ENCODE measurements at regions not wholly inside any gene's neighbourhood (a gene's known extent, or its start where the extent isn't known, plus 50 kb on each side); places are given as distances from the start of the nearest gene placed in this dataset.

DNA sequence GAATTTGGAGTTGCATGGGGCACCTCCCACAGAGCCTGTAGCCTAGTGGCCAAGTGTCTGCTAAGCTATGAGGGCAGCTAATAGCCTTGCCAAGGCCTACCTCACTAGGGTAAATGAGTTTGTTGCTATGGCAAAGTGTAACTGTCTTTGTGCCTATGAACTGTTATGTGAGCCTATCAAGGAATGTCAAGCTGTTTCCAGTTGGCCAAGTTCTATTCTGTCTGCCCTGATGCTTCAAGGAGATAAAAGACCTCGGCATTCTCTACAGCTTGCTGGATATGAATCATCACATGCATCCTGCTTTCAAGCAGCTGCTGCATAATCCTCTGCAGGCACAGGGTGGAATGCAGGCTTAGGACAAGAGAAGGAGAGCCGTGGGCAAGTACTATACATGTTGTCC lies 69.8 kb upstream of the CCDC112 start:
- peak overlapping the region; percentile 79 for H3K4me3 Mint-ChIP-seq
- H3K27ac Mint-ChIP-seq = peak overlapping the region; percentile 98
- TF ChIP-seq, protein P1, sequence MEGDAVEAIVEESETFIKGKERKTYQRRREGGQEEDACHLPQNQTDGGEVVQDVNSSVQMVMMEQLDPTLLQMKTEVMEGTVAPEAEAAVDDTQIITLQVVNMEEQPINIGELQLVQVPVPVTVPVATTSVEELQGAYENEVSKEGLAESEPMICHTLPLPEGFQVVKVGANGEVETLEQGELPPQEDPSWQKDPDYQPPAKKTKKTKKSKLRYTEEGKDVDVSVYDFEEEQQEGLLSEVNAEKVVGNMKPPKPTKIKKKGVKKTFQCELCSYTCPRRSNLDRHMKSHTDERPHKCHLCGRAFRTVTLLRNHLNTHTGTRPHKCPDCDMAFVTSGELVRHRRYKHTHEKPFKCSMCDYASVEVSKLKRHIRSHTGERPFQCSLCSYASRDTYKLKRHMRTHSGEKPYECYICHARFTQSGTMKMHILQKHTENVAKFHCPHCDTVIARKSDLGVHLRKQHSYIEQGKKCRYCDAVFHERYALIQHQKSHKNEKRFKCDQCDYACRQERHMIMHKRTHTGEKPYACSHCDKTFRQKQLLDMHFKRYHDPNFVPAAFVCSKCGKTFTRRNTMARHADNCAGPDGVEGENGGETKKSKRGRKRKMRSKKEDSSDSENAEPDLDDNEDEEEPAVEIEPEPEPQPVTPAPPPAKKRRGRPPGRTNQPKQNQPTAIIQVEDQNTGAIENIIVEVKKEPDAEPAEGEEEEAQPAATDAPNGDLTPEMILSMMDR (IDR thresholded peaks at IDR 0.05) = peak; percentile 21; the same call in 1 of the 2 replicates

DNA sequence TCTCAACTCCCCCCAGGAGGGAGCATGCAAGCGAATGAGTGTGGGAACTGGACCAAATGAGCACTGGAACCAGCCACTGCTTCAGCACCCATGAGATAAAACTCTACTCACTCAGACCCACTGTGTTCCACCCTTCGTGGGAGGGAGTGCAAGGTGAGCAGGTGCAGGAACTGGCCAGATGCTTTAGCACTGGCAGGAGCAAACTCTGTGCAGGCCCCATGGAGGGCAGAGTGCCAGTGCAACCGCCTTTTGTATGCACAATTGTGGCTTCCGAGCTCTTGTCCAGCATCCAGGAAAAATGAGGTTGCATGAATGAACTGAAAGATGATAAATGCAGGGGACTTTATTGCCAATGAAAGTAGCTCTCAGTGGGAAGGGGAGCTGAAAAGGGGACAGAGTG lies 67.4 kb upstream of the CCDC112 start:
- H3K27me3 Mint-ChIP-seq (ENCODE audit: insufficient read depth) = no peaks in the 10 kb centered on the region
- H3K4me1 Mint-ChIP-seq (ENCODE audit: low read depth) = peaks cover 41% of the 10 kb centered on the region
- DNase-seq = no peak
- no peak overlapping the region for H3K27ac Mint-ChIP-seq
- H3K36me3 Mint-ChIP-seq (ENCODE audit: low read depth) = no peaks in the 10 kb centered on the region; the same call in 1 of the 2 replicates
- H3K9me3 Mint-ChIP-seq = no peaks in the 10 kb centered on the region
- no peak overlapping the region for H3K4me3 Mint-ChIP-seq
- TF ChIP-seq, protein P1 (IDR thresholded peaks at IDR 0.05) = no peak

More for the DNA sequence above, 69.8 kb upstream of the CCDC112 start:
- Mint-ChIP-seq H3K27me3 (ENCODE audit: insufficient read depth) (no peaks in the 10 kb centered on the region), H3K4me1 (ENCODE audit: low read depth) (peaks cover 32% of the 10 kb centered on the region), H3K9me3 (no peaks in the 10 kb centered on the region), H3K36me3 (ENCODE audit: low read depth) (no peaks in the 10 kb centered on the region; the same call in 1 of the 2 replicates)
- DNase-seq = peak; percentile 99

DNA sequence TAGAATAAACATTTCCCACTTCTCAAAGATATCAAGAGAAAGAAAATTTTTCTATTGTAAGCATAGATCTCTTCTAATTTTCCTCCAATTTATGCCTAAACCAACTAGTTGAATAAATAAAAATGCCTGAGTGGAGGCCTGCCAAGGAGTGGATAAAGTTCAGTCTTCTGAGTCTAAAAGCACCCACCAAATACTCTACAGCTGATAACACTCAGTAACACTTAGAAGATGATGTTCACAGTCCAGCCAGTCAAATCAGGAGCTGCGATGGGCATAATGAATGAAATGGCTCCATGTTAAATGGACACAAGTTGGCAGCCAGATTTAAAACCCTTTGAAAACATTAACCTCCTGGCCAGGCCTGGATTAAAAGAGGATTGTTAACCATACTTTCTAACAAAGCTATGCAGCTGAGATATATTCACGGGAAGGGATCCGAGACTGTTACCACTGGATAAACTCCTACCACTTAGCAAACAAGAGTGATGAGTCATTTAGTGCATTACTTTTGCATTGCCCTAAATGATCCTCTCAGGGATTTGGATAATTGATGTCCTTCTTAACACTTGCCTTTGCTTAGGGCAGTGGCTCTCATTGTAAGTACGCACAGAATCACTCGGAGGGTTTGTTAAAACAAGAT lies 63.7 kb upstream of the CCDC112 start:
- no peak for DNase-seq
- Mint-ChIP-seq H3K4me3 (no peak overlapping the region), H3K4me1 (ENCODE audit: low read depth) (peaks cover 12% of the 10 kb centered on the region), H3K9me3 (no peaks in the 10 kb centered on the region), H3K27ac (no peak overlapping the region), H3K36me3 (ENCODE audit: low read depth) (no peaks in the 10 kb centered on the region), H3K27me3 (ENCODE audit: insufficient read depth) (no peaks in the 10 kb centered on the region)
- TF ChIP-seq, protein P1 (IDR thresholded peaks at IDR 0.05) = no peak

DNA sequence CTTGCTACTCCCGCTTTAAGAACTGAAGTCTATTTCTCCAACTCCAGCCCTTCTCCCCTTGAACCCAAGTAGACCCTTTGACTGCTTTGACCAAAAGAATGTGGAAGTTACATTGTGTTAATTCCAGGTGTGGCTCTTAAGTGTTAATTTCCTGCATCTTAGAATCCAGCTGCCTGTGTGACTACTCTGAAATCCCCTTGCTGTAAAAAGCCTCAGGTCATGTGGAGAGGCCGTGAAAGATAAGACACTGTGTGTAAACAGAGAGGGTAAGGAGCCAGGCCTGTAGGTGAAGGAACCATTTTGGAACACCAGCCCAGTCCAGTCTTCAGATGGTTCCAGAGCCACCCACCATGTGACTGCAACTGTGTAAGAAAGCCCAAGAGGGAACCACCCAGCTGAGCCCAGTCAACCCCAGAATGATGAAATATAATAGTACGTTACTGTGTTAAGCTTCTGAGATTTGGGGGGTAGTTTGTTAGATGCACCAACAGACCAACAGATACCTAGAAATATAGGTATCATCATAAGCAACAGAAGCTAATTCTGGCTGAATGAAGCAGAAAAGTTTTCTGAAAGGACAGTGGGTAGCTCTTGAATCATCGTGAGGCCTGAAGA lies 59.4 kb upstream of the CCDC112 start:
- Mint-ChIP-seq H3K4me1 (ENCODE audit: low read depth) (peaks cover 20% of the 10 kb centered on the region), H3K27ac (no peak overlapping the region), H3K36me3 (ENCODE audit: low read depth) (no peaks in the 10 kb centered on the region), H3K27me3 (ENCODE audit: insufficient read depth) (no peaks in the 10 kb centered on the region), H3K9me3 (no peaks in the 10 kb centered on the region), H3K4me3 (no peak overlapping the region)
- DNase-seq = no peak
- TF ChIP-seq, protein P1 (IDR thresholded peaks at IDR 0.05) = no peak

DNA sequence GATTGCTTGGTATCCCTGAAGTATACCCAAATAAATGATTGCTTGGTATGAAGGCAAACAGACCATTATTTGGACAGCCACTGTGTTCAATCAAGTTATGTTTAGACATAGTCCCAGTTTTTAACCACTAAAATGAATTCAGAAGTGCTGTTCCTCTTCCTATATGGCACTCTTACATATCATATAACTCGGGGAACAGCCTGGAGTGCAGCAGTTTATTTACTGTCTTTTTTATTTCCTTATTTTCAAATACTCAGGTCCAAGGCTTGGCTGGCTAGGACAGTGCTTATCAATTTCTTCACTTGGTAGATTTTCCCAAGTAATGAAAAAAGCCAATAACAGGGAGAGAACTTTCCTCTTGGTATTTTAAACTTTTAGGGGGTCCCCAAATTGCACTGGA lies 58.6 kb upstream of the CCDC112 start:
- no peak for DNase-seq

More for the DNA sequence above, 58.6 kb upstream of the CCDC112 start:
- TF ChIP-seq, protein P1 (IDR thresholded peaks at IDR 0.05) = no peak
- Mint-ChIP-seq H3K4me1 (ENCODE audit: low read depth) (peaks cover 22% of the 10 kb centered on the region), H3K36me3 (ENCODE audit: low read depth) (no peaks in the 10 kb centered on the region), H3K27me3 (ENCODE audit: insufficient read depth) (no peaks in the 10 kb centered on the region), H3K9me3 (no peaks in the 10 kb centered on the region), H3K27ac (no peak overlapping the region), H3K4me3 (no peak overlapping the region)

Measured in HFFc6 (cell line).